Stimulated activated CD4-positive, alpha-beta T cell treated with anti-CD3 and anti-CD28 coated beads, TNF-alpha, amount 100 ng/mL, for 24 hours (primary cell): ENCODE measurements at regions not wholly inside any gene's neighbourhood (a gene's known extent, or its start where the extent isn't known, plus 50 kb on each side); places are given as distances from the start of the nearest gene placed in this dataset.
"Not testable (repeated sequence)": the region's sequence is repeated elsewhere in the genome, so short reads cannot be mapped to it uniquely, and the experiment has no call there.

ENCODE experiments used
- DNase-seq, 3 experiments: peaks; one replicate each; pipeline ENCODE4 v3.0.0-alpha.2; 2020; ENCODE audit warnings: low read depth in 3 of 3

- no peak for DNase-seq
Observed at GRCh38 chr10:89949496-89949895, 248.1 kb downstream of the KIF20B start.

- DNase-seq: no peak
Observed at GRCh38 chr10:89952325-89952724, 250.9 kb downstream of the KIF20B start.

DNA sequence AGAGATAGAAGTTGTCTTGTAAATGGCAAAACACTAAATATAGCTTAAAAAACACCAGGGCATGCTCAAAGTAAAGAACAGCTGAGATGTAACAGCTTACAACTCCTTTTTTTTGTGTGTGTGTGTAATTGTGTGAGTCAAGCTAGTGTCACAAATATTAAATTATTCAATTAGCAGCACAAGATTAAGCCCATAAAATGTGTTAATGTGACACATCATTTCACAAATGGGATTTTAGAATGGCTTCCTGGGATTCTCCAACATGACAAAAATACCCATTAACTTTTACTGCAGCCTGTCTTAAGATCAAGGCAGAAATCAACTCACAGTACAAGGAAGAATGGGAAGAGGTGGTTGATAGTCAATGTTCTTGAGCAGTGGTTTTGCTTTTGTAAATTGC, 251.4 kb downstream of the KIF20B start:
- no peak for DNase-seq

GRCh38 chr10:89954061-89954460, 252.7 kb downstream of the KIF20B start:
- DNase-seq: no peak

- no peak for DNase-seq
Observed at GRCh38 chr10:89954787-89955566, 253.6 kb downstream of the KIF20B start.

DNA sequence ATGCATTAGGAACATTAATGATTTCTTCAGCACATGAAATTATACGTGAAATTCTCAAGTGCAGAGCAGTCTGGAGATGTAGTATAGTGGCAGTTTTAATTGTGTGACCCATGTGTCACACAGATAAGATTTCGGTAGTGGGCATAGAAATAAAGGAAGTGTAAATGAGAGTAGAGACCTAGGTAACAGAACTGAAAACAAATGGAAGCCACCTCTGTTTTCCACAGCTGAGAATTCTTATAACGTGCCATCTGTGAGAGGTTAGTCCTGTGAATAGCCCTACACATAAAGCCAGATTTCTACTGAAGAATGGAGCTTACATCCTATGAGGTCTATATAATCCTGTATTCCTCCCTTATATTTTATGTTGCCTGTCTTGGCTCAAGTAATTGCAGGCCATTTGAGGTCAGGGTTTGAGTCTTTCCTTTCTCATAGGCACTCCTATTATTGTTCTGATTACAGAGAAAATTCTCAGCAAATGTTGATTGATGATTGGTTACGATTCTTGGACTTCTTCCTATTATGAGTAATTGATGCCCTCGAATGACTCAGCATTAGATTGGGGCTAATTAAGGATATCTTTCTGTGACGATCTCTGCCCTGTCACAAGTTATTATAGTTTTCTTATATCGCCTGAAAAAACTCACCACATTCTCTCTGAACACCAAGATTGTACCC, 258.2 kb downstream of the KIF20B start:
- no peak for DNase-seq

DNA sequence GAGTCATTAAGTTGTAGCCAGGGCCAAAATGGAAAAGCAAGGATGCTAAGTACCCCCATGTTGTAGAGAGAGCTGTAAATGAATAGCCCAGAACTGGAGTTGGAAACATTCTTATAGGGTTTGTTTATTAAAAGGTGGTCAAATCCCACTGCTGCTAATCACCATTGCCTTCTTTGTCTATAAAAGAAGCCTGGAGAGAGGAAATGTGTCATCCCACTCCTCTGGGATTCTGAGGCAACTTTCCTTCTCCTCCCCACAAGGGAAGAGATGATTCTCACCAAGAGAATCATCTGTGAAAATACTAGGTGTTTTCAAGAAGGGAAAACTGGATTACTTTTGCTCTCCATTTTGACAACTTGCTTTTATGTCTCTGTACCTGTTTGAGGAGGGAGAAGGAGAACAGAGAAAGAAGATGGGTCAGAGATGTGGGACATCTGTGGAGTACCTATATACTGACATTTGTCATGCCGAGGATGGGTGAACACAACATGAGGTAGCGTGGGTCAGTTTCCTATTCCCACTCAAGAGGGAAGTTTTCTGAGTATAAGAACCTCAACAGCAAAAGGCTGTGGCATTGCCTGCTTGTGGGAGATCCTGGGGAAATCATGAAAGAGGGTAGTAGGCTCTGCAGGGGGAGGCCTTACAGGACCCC, 262.2 kb downstream of the KIF20B start:
- DNase-seq: no peak

GRCh38 chr10:89966211-89966610, 264.8 kb downstream of the KIF20B start:
- no peak for DNase-seq

- no peak for DNase-seq
Observed at GRCh38 chr10:89973326-89973725, 271.9 kb downstream of the KIF20B start.

DNA sequence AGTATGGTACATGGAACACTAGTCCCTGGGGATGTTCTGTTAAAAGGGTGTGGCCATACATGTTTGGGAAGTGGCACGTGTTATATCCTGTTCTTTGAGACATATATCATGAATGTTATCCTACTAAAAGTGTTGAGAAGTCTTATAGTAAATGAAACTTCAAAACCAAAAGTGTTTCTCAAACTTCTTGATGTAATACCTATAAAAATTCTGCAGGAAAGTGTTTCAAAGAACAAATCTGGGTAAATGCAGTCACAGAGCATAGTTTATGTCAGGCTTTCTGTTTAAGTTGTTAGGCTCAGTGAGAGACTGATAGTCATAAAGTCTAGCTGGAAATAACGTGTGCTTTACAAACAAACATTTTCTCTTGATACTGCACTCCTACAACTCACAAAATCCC, 273.7 kb downstream of the KIF20B start:
- no peak for DNase-seq

- DNase-seq: no peak
Observed at GRCh38 chr10:89975771-89976170, 274.4 kb downstream of the KIF20B start.

- no peak for DNase-seq
Observed at GRCh38 chr10:89978081-89978480, 276.7 kb downstream of the KIF20B start.

- no peak for DNase-seq
Observed at GRCh38 chr10:89979726-89980125, 278.3 kb downstream of the KIF20B start.

GRCh38 chr10:89980166-89980565, 278.8 kb downstream of the KIF20B start:
- no peak for DNase-seq

GRCh38 chr10:89981891-89982290, 280.5 kb downstream of the KIF20B start:
- DNase-seq: no peak

GRCh38 chr10:89985446-89985845, 284.1 kb downstream of the KIF20B start:
- no peak for DNase-seq

- not testable (repeated sequence) for DNase-seq
Observed at GRCh38 chr10:89988361-89988760, 287.0 kb downstream of the KIF20B start.

DNA sequence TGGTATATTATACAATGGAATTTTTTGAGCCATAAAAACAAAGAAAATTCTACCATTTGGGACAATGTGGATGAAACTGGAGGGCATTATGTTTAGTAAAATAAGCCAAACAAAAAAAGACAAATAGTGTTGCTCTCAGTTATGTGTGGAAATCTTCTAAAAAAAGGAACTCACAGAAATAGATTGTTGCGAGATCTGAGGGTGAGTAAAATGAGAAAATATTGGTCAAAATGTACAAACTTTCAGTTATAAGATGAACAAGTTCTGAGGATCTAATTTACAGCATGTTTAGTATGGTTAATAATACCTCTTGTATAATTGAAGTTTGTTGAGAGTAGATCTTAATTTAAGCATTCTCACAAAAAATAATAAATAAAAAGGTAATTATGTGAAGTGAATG, 291.2 kb downstream of the KIF20B start:
- DNase-seq: no peak

- no peak for DNase-seq
Observed at GRCh38 chr10:90007226-90007625, 305.8 kb downstream of the KIF20B start.

DNA sequence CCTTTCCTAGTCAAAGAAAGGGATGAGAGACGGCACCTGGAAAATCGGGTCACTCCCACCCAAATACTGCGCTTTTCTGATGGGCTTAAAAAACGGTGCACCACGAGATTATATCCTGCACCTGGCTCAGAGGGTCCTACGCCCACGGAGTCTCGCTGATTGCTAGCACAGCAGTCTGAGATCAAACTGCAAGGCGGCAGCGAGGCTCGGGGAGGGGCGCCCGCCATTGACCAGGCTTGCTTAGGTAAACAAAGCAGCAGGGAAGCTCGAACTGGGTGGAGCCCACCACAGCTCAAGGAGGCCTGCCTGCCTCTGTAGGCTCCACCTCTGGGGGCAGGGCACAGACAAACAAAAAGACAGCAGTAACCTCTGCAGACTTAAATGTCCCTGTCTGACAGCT, 309.9 kb downstream of the KIF20B start:
- DNase-seq: not testable (repeated sequence)

GRCh38 chr10:90018819-90019218, 317.4 kb downstream of the KIF20B start:
- no peak for DNase-seq

DNA sequence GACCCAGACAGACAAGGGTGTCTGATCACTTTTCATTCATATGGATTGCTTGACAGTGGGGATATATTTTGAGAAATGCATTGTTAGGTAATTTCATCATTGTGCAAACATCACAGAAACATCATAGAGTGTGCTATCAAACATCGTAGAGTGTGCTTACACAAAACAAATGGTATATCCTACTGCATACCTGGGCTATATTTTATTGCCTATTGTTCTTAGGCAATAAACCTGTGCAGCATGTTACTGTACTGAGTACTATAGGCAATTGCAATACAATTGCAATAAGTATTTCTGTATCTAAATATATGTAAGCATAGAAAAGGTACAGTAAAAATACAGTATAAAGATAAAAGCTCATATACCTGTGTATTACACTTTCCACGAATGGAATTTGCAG, 319.1 kb downstream of the KIF20B start:
- DNase-seq: no peak

DNA sequence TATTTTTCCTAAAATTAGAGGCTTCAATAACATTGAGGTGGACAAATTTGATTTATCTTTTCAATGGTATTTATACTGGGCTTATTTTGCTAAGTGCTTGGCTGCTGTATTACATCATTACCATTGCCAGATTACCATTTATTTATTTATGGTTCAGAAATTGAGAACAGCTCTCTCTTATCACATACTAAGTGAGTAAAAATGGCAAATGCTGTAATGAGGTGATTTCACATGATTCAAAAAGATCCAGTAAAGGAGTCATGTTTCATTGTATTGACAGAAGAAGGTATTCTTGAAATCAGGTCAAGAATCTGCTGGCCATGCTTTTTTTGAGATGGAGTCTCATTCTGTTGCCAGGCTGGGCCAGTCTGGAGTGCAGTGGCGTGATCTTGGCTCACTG, 322.6 kb downstream of the KIF20B start:
- no peak for DNase-seq
